SIG-M5 treated with dmso at 0.1 percent for 504 hours (cell line): ENCODE measurements at regions not wholly inside any gene's neighbourhood (a gene's known extent, or its start where the extent isn't known, plus 50 kb on each side); places are given as distances from the start of the nearest gene placed in this dataset.
"Not testable (repeated sequence)": the region's sequence is repeated elsewhere in the genome, so short reads cannot be mapped to it uniquely, and the experiment has no call there.

Experiments
- DNase-seq: peaks from one replicate; lab custom pipeline; 2025; ENCODE audit not compliant: unreplicated experiment; lab: John Stamatoyannopoulos, UW

DNA sequence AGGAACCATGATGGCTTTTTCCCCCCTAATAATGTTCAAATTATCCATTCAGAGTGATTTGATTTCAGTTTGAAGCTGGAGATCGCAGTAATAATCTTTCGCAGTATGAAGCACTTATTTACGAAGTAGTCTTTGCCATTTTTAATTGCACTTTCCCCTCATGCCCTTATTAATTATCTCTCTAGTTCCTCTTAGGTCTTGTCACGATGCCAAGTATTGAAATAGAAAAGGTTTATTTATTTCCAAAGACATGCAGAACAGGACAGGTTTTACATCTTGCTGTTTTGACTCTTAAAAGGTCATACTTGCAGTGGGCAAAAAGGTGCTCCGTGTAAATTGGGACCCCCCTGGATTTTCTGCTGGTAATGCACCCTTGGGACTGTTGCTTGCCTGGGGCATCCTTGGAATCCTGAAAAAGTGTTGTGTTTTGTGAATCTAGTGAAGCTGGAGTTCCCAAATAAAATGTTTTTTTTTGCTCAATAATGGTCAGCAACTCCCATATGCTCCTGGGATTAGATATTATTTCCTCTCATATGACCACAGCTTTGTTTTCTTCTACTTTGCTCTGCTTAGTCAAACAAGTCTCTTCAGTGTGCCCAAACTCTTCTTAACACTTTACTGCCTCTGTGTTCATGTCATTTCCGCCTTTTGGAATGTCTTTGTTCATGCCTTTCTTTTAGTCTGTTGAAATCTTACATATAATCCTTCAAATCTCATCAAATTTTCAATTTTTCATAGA, 278.3 kb downstream of the TMEM38B start:
- DNase-seq: no peak

DNA sequence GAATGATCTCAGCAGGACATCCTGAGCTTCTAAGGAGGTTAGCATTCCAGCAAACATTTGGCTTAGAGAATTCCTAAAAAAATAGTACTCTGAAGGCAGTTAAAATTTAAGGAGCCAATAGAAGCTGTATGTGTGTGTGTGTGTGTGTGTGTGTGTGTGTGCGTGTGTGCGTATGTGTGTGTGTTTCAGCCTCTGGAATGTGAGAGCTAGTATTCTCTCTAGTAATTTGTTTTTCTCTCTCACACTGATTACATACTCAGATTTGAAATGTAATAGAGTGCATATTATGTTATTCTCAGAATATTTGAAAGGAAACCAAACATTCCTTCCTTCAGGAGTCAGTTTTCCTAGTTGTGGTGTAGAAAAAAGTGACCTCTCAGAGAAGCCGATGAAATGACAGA, 279.6 kb downstream of the TMEM38B start:
- DNase-seq: no peak

DNA sequence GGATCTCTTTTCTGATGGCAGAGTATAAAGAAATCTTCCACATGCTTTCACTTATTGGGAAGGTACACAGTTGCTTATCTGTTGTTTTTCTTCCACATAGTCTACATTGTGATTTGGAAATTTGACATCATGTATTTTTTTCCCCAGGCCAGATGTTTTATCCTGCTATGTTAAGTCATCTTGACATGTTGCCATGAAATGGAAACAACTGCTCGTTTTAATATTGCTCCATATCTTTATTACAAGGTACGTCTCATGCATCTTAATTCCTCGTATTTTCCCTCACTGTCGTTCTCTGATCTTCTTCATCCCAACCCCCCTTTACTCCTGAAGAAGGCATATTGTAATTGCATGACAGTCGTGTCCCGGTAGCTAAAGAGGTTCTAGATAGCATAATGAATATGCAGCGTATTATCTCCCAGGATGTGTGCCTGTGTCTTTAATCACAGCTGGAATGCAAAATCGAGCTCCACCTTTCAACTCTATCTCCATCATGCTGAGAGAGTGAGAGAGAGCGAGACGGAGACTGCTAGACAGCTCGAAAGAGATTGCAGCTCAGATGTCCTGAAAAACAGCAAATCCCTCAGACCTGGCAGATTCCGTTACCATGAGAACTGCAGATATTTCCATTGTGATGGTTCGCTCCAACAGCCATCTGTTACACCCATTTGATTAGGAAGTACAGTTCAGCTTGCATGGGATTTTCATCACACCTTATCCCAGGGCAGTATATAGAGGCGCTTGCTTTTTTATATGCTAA, 281.7 kb downstream of the TMEM38B start:
- no peak for DNase-seq

DNA sequence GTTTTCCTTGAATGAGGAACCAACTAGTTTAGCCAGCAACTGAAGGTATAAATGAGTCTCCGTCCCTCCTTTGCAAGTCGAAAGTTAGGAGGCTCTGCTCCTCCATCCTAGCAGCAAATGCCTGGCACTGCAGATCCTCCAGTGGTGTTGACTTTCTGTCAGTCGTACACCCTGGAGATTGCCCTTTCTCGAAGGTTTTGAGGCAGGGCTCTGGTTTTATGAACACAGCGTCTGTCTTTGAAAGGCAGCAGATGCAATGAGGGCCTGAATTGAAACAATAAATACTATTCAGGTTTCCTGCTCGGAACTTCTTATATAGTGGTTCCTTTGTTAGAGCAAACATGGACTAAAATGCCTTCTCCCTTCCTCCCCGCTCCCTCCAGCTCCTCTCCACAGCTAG, 284.0 kb downstream of the TMEM38B start:
- no peak for DNase-seq

DNA sequence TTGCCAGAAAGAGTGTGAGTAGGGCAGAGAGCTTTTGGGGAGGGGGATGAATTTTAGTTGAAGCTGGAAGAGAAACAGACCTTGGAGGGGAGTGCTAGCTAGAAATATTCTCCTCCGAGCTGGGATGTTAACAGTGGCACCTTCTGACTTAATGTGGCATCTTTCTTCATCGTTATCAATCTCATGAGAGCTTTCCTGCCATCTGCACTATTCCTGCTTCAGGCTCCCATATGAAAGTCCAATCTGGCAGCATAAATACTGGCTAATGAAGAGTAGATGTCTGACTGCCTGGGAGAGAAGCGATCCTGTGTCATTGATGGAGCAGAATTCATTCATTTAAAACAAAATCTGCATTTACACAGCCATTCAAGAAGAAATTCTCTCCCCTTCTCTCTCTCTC, 284.5 kb downstream of the TMEM38B start:
- DNase-seq: no peak

GRCh38 chr9:105979290-105979689, 284.9 kb downstream of the TMEM38B start:
- DNase-seq: no peak

DNA sequence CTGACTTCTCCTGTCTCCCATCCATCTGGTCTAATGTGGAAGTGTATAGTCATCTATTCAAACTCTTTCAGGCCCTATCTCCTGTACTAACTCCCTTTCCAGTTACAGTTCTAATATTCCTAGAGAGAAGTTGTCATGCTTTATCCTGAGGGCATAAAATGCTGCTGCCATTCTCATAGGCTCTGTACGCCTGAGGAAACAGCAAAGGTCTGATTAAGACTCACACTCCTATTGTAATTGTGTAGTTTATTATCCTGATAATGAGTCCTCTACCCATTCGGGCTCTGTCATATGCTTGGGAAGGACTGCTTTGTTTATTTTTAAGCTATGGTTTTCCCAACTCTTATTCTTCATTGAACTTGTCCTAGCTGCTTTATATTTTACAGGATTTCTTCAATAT, 290.4 kb downstream of the TMEM38B start:
- DNase-seq: no peak

DNA sequence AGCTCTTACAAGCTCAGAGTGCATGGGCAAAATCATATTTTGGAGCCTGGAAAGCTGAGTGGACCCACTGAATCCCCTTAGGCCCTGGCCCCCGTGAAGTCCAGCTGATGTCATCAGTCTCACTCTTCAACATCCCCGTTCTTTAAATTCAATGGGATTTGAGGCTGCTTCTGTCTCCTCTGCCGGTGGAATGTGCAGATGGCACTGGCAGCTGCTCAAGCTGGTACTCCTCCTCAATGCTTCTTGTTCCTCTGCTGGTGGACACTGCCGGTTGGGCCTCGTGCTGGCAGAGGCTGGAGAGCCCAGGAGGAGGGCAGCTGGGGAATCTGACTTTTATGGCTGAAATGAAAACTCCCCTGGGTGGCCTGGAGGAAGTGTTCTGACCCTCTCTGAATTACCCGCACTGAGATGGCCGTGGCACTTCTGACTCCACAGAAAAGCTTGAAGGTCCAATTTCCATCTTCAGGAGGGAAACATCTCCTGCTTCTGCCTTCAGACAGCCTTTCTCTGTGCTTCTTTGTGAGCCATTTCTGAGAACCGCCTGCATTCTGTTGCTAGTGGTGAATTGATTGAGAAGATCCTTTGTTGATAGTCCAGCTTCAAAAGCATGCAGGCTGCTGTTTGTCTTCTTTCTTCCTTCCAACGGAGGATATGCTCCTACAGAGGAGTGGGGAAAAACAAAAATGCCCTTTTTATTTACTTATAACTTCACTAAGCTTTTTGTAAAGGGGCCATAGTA, 298.9 kb downstream of the TMEM38B start:
- no peak for DNase-seq

- no peak for DNase-seq
Observed at GRCh38 chr9:105993921-105994715, 299.8 kb downstream of the TMEM38B start.

GRCh38 chr9:105994970-105995369, 300.6 kb downstream of the TMEM38B start:
- DNase-seq: no peak

DNA sequence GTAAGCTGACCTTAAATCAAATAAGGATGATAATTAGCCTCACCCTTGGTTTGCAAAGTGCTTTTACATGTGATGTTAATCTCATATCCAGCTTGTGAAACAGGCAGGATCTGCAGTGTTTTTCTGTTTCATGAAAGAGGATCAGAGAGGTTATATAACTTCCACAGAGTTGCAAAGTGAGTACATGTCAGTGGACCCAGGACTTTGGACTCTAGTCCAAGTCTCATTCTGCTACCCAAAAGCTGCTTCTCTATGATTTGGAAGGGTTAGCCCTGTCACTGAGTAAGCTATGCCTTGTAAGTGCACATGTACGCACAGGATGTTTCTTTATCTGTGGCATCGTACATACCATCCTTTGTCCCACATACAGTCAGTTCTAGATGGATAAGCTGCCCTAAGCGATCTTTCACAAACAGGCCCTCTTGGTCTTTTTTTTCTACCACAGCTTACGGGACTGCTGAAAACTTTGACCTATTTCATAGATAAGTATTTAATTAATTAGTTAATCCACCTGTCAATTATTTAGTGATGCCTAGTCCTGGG, 322.9 kb downstream of the TMEM38B start:
- no peak for DNase-seq

- no peak for DNase-seq
Observed at GRCh38 chr9:106019039-106019680, 324.8 kb downstream of the TMEM38B start.

- no peak for DNase-seq
Observed at GRCh38 chr9:106019702-106020101, 325.4 kb downstream of the TMEM38B start.

GRCh38 chr9:106020186-106020585, 325.8 kb downstream of the TMEM38B start:
- DNase-seq: no peak

- DNase-seq: no peak
Observed at GRCh38 chr9:106023455-106023854, 329.1 kb downstream of the TMEM38B start.

- no peak for DNase-seq
Observed at GRCh38 chr9:106025453-106025852, 331.1 kb downstream of the TMEM38B start.

DNA sequence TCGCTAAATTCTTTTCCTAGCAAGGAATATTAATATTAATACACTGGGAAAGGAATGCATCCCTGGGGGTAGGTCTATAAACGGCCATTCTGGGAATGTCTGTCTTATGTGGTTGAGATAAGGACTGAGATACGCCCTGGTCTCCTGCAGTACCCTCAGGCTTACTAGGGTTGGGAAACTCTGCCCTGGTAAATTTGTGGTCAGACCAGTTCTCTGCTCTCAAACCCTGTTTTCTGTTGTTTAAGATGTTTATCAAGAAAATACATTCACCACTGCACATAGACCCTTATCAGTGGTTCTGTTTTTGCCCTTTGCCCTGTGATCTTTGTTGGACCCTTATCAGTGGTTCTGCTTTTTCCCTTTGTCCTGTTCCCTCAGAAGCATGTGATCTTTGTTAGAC, 335.8 kb downstream of the TMEM38B start:
- DNase-seq: not testable (repeated sequence)

- no peak for DNase-seq
Observed at GRCh38 chr9:106032978-106033377, 338.6 kb downstream of the TMEM38B start.

DNA sequence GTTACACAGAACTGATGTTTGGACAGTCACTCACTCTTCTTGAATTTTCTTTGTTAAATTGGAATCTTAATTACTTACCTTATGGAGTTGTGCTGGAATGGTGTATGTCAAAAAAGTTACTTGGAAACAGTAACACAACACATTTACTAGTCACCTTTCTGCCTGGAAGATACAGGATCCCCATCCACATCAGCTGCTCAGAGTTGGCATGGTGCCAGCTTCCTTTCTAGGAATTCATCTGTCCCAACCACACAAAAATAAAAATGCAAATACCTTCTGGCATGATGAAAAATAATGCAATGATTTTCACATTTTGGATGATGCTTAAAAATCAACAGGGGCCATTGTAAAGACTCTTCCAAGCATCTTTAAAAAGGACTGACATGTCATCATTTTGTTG, 341.5 kb downstream of the TMEM38B start:
- DNase-seq: no peak

GRCh38 chr9:106038266-106039001, 344.1 kb downstream of the TMEM38B start:
- no peak for DNase-seq
